GM12892 (cell line): ENCODE measurements at regions not wholly inside any gene's neighbourhood (a gene's known extent, or its start where the extent isn't known, plus 50 kb on each side); places are given as distances from the start of the nearest gene placed in this dataset.

Experiments used
- POLR2A ChIP-seq: IDR thresholded peaks from 2 replicates; pipeline ENCODE4 v1.6.1; 2011; ENCODE audit warnings: low read depth, low read length, control low read depth
- POLR2AphosphoS5 ChIP-seq: IDR thresholded peaks from 2 replicates; pipeline ENCODE4 v1.6.1; 2011; ENCODE audit warnings: low read depth, low read length, control low read depth
- TAF1 ChIP-seq: IDR thresholded peaks from 2 replicates; pipeline ENCODE4 v1.6.1; 2011; ENCODE audit warnings: low read depth, mild to moderate bottlenecking, control low read depth, low read length, borderline replicate concordance

GRCh38 chr7:20561466-20561865 lies 54.0 kb upstream of the ABCB5 start:
- TF ChIP-seq TAF1 (no peak), POLR2A (no peak), POLR2AphosphoS5 (no peak)
